HAP-1 (cell line): ENCODE measurements at regions not wholly inside any gene's neighbourhood (a gene's known extent, or its start where the extent isn't known, plus 50 kb on each side); places are given as distances from the start of the nearest gene placed in this dataset.

Source experiments
- DNase-seq, 2 experiments: peaks; one replicate each; pipeline ENCODE4 v3.0.0-alpha.2; 2016 to 2020; ENCODE audit warnings: low spot score in 2 of 2
- H3K27me3 ChIP-seq: fragments of 250-450 bp; sonication (Bioruptor Pico); 2 replicates; pipeline ENCODE4 v1.5.1; 2020; ENCODE audit warnings: low read depth, mild to moderate bottlenecking, moderate library complexity
- H3K36me3 ChIP-seq: fragments of 250-450 bp; sonication (Bioruptor Pico); replicated peaks from 2 replicates; pipeline ENCODE4 v1.5.1; 2020; ENCODE audit warnings: mild to moderate bottlenecking
- H3K4me1 ChIP-seq: fragments of 250-450 bp; sonication (Bioruptor Pico); 2 replicates; pipeline ENCODE4 v1.5.1; 2020; ENCODE audit warnings: mild to moderate bottlenecking
- H3K4me3 ChIP-seq: fragments of 250-450 bp; sonication (Bioruptor Pico); 2 replicates; pipeline ENCODE4 v1.5.1; 2020; ENCODE audit warnings: mild to moderate bottlenecking, moderate library complexity
- H3K9me3 ChIP-seq: fragments of 250-450 bp; sonication (Bioruptor Pico); 2 replicates; pipeline ENCODE4 v1.5.1; 2020; ENCODE audit warnings: mild to moderate bottlenecking, moderate library complexity
- in situ Hi-C: fragments of 300-500 bp; cut with MboI; formaldehyde crosslinking; loops from 3 replicates; pipeline ENCODE4 v1.14.3; 2020; ENCODE audit warnings: low sequenced_read_pairs, inconsistent platforms, mixed read lengths

GRCh38 chr2:129285012-129285411 is 694.5 kb upstream of the RAB6C start:
- in situ Hi-C loops: no loop called here
- no peaks in the 10 kb centered on the region for H3K4me1 ChIP-seq
- no peaks in the 10 kb centered on the region for H3K9me3 ChIP-seq
- no peak overlapping the region for H3K4me3 ChIP-seq
- DNase-seq: no peak
- H3K36me3 ChIP-seq: no peaks in the 10 kb centered on the region
- H3K27me3 ChIP-seq: no peaks in the 10 kb centered on the region

- Histone ChIP-seq H3K4me1 (no peaks in the 10 kb centered on the region), H3K27me3 (no peaks in the 10 kb centered on the region), H3K9me3 (no peaks in the 10 kb centered on the region), H3K36me3 (no peaks in the 10 kb centered on the region), H3K4me3 (no peak overlapping the region)
- no peak for DNase-seq
- in situ Hi-C loops: no loop called here
These were observed 686.1 kb upstream of the RAB6C start for GRCh38 chr2:129293326-129293725.

GRCh38 chr2:129296396-129296795 is 683.1 kb upstream of the RAB6C start:
- no peak for DNase-seq
- in situ Hi-C loops: no loop called here
- Histone ChIP-seq H3K36me3 (no peaks in the 10 kb centered on the region), H3K9me3 (no peaks in the 10 kb centered on the region), H3K4me1 (no peaks in the 10 kb centered on the region), H3K4me3 (no peak overlapping the region), H3K27me3 (no peaks in the 10 kb centered on the region)

- in situ Hi-C loops: no loop called here
- H3K4me1 ChIP-seq: no peaks in the 10 kb centered on the region
- H3K27me3 ChIP-seq: no peaks in the 10 kb centered on the region
- no peaks in the 10 kb centered on the region for H3K9me3 ChIP-seq
- no peak overlapping the region for H3K4me3 ChIP-seq
- H3K36me3 ChIP-seq: no peaks in the 10 kb centered on the region
- no peak for DNase-seq
These were observed 682.7 kb upstream of the RAB6C start for GRCh38 chr2:129296806-129297205.

- in situ Hi-C loops: no loop called here
- no peaks in the 10 kb centered on the region for H3K27me3 ChIP-seq
- no peaks in the 10 kb centered on the region for H3K4me1 ChIP-seq
- H3K4me3 ChIP-seq: no peak overlapping the region
- H3K9me3 ChIP-seq: no peaks in the 10 kb centered on the region
- no peak for DNase-seq
- no peaks in the 10 kb centered on the region for H3K36me3 ChIP-seq
These were observed 682.0 kb upstream of the RAB6C start for GRCh38 chr2:129297430-129297829.

GRCh38 chr2:129299338-129299737 is 680.1 kb upstream of the RAB6C start:
- H3K4me1 ChIP-seq: no peaks in the 10 kb centered on the region
- H3K9me3 ChIP-seq: no peaks in the 10 kb centered on the region
- no peak for DNase-seq
- H3K36me3 ChIP-seq: no peaks in the 10 kb centered on the region
- H3K4me3 ChIP-seq: no peak overlapping the region
- in situ Hi-C loops: no loop called here
- H3K27me3 ChIP-seq: no peaks in the 10 kb centered on the region

- Histone ChIP-seq H3K4me3 (no peak overlapping the region), H3K36me3 (no peaks in the 10 kb centered on the region), H3K27me3 (no peaks in the 10 kb centered on the region), H3K9me3 (no peaks in the 10 kb centered on the region), H3K4me1 (no peaks in the 10 kb centered on the region)
- in situ Hi-C loops: no loop called here
- no peak for DNase-seq
These were observed 679.7 kb upstream of the RAB6C start for GRCh38 chr2:129299756-129300155.

GRCh38 chr2:129300456-129300855 is 679.0 kb upstream of the RAB6C start:
- no peaks in the 10 kb centered on the region for H3K36me3 ChIP-seq
- in situ Hi-C loops: no loop called here
- no peak overlapping the region for H3K4me3 ChIP-seq
- H3K9me3 ChIP-seq: no peaks in the 10 kb centered on the region
- DNase-seq: no peak
- no peaks in the 10 kb centered on the region for H3K4me1 ChIP-seq
- H3K27me3 ChIP-seq: no peaks in the 10 kb centered on the region

- DNase-seq: no peak
- in situ Hi-C loops: no loop called here
- H3K27me3 ChIP-seq: no peaks in the 10 kb centered on the region
- H3K4me1 ChIP-seq: no peaks in the 10 kb centered on the region
- H3K9me3 ChIP-seq: no peaks in the 10 kb centered on the region
- H3K36me3 ChIP-seq: no peaks in the 10 kb centered on the region
- no peak overlapping the region for H3K4me3 ChIP-seq
These were observed 678.0 kb upstream of the RAB6C start for GRCh38 chr2:129301431-129301913.

GRCh38 chr2:129302106-129302505 is 677.4 kb upstream of the RAB6C start:
- in situ Hi-C loops: no loop called here
- Histone ChIP-seq H3K4me1 (no peaks in the 10 kb centered on the region), H3K36me3 (no peaks in the 10 kb centered on the region), H3K9me3 (no peaks in the 10 kb centered on the region), H3K4me3 (no peak overlapping the region), H3K27me3 (no peaks in the 10 kb centered on the region)
- DNase-seq: no peak

GRCh38 chr2:129302561-129303183 is 676.8 kb upstream of the RAB6C start:
- no peaks in the 10 kb centered on the region for H3K4me1 ChIP-seq
- H3K36me3 ChIP-seq: no peaks in the 10 kb centered on the region
- no peaks in the 10 kb centered on the region for H3K9me3 ChIP-seq
- DNase-seq: no peak
- no peaks in the 10 kb centered on the region for H3K27me3 ChIP-seq
- no peak overlapping the region for H3K4me3 ChIP-seq
- in situ Hi-C loops: no loop called here

- H3K36me3 ChIP-seq: no peaks in the 10 kb centered on the region
- no peaks in the 10 kb centered on the region for H3K27me3 ChIP-seq
- DNase-seq: no peak
- no peak overlapping the region for H3K4me3 ChIP-seq
- in situ Hi-C loops: no loop called here
- H3K9me3 ChIP-seq: no peaks in the 10 kb centered on the region
- H3K4me1 ChIP-seq: no peaks in the 10 kb centered on the region
These were observed 665.3 kb upstream of the RAB6C start for GRCh38 chr2:129314120-129314519.

GRCh38 chr2:129318581-129319421 is 660.7 kb upstream of the RAB6C start:
- Histone ChIP-seq H3K27me3 (no peaks in the 10 kb centered on the region), H3K4me1 (no peaks in the 10 kb centered on the region), H3K36me3 (no peaks in the 10 kb centered on the region), H3K4me3 (no peak overlapping the region), H3K9me3 (no peaks in the 10 kb centered on the region)
- in situ Hi-C loops: no loop called here
- no peak for DNase-seq

- in situ Hi-C loops: no loop called here
- Histone ChIP-seq H3K9me3 (no peaks in the 10 kb centered on the region), H3K4me3 (no peak overlapping the region), H3K36me3 (no peaks in the 10 kb centered on the region), H3K27me3 (no peaks in the 10 kb centered on the region), H3K4me1 (no peaks in the 10 kb centered on the region)
- DNase-seq: no peak
These were observed 660.1 kb upstream of the RAB6C start for GRCh38 chr2:129319422-129319717.
